ENCODE measurements at regions not wholly inside any gene's neighbourhood (a gene's known extent, or its start where the extent isn't known, plus 50 kb on each side); places are given as distances from the start of the nearest gene placed in this dataset.

DNA sequence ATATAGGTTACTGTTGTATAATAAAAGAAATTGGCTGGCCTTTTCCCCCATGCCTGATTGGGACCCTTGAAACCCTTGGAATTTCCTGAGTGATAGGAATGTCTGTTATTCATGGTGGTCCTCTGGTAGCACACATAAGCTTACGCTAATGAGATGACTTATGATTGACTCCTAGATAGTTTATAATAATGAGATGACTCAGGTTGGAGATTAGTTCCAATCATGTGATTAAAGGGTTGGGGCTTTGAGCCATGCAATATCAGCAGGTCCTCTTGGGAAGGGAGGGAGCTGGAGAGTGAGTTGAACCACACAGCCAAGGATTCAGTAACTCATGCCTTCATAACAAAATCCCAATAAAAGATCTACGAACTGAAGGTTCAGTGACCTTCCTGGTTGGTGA, 407.6 kb upstream of the MANEA start:
- H3K4me3 Mint-ChIP-seq = no peak overlapping the region

DNA sequence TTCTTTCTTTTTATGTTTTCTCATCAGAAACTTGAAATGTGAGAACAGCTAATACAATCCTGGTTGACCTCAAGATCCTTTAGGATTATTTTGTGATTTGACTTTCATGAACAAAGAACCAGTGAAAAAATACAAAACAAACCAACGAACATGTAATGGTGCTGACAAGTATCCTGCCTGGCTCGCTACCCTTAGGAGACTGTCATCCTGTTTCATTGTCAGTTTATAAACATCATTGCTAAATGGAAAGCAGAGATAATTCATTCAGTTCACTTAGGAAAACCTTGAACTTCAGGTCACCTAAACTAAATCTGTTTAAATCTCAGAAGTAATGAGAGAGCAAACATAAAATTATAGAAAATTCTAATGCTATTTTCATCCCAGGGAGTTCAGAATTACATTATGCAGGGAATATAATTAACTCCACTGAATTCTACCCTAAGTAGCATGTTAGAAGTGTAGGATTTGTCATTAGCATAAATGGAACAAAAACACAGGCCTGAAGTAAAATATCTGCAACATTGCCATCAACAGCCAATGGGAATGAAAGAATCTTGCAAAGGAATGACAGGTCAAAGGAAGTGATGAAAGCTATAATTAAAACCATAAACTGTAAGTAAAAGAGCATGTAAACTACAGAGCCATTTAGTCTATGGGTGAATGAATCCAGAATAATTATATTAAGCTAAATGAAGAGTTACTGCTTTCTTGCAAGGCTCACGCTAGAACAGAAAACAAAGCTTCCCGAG, 401.2 kb upstream of the MANEA start:
- Mint-ChIP-seq H3K9me3 (no peaks in the 10 kb centered on the region), H3K36me3 (no peaks in the 10 kb centered on the region), H3K4me1 (peaks cover 5% of the 10 kb centered on the region), H3K27ac (no peak overlapping the region), H3K4me3 (no peak overlapping the region), H3K27me3 (ENCODE audit: insufficient read depth, low read depth) (no peaks in the 10 kb centered on the region)
- Histone ChIP-seq H3K79me2 (ENCODE audit: low read depth) (no peaks in the 10 kb centered on the region), H3K4me1 (no peaks in the 10 kb centered on the region), H2AFZ (replicated peaks) (no peak overlapping the region), H3K4me3 (no peak overlapping the region), H3F3A (ENCODE audit: low read depth) (no peaks in the 10 kb centered on the region), H3K4me2 (no peak overlapping the region), H3K27me3 (no peaks in the 10 kb centered on the region), H3K36me3 (no peaks in the 10 kb centered on the region), H3K9ac (no peak overlapping the region), H4K20me1 (ENCODE audit: low read depth) (no peaks in the 10 kb centered on the region), H3K27ac (no peak overlapping the region), H3K9me3 (ENCODE audit: low read depth) (no peaks in the 10 kb centered on the region)
- TF ChIP-seq EZH2phosphoT487 (IDR thresholded peaks at IDR 0.05) (no peak), EZH2 (IDR thresholded peaks at IDR 0.05) (no peak)
- TF ChIP-seq, protein P1, sequence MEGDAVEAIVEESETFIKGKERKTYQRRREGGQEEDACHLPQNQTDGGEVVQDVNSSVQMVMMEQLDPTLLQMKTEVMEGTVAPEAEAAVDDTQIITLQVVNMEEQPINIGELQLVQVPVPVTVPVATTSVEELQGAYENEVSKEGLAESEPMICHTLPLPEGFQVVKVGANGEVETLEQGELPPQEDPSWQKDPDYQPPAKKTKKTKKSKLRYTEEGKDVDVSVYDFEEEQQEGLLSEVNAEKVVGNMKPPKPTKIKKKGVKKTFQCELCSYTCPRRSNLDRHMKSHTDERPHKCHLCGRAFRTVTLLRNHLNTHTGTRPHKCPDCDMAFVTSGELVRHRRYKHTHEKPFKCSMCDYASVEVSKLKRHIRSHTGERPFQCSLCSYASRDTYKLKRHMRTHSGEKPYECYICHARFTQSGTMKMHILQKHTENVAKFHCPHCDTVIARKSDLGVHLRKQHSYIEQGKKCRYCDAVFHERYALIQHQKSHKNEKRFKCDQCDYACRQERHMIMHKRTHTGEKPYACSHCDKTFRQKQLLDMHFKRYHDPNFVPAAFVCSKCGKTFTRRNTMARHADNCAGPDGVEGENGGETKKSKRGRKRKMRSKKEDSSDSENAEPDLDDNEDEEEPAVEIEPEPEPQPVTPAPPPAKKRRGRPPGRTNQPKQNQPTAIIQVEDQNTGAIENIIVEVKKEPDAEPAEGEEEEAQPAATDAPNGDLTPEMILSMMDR (IDR thresholded peaks at IDR 0.05) = no peak
- no peak for DNase-seq (ENCODE audit: low spot score)

More for the DNA sequence above, 407.6 kb upstream of the MANEA start:
- no peak overlapping the region for H3K9ac ChIP-seq
- no peak overlapping the region for H3K4me3 ChIP-seq
- H3K79me2 ChIP-seq (ENCODE audit: low read depth) = no peaks in the 10 kb centered on the region
- TF ChIP-seq EZH2phosphoT487 (IDR thresholded peaks at IDR 0.05) (no peak), EZH2 (IDR thresholded peaks at IDR 0.05) (no peak)
- TF ChIP-seq, protein P1 (IDR thresholded peaks at IDR 0.05) = no peak
- no peaks in the 10 kb centered on the region for H3K9me3 ChIP-seq (ENCODE audit: low read depth)
- no peaks in the 10 kb centered on the region for H3K4me1 ChIP-seq
- H3K4me1 Mint-ChIP-seq = peaks cover 4% of the 10 kb centered on the region
- H4K20me1 ChIP-seq (ENCODE audit: low read depth) = no peaks in the 10 kb centered on the region
- DNase-seq (ENCODE audit: low spot score) = no peak
- H3K27ac Mint-ChIP-seq = no peak overlapping the region
- no peaks in the 10 kb centered on the region for H3K27me3 Mint-ChIP-seq (ENCODE audit: insufficient read depth, low read depth)
- no peaks in the 10 kb centered on the region for H3F3A ChIP-seq (ENCODE audit: low read depth)
- H3K9me3 Mint-ChIP-seq = no peaks in the 10 kb centered on the region
- no peaks in the 10 kb centered on the region for H3K36me3 Mint-ChIP-seq
- no peaks in the 10 kb centered on the region for H3K27me3 ChIP-seq
- H3K4me2 ChIP-seq = no peak overlapping the region
- no peak overlapping the region for H2AFZ ChIP-seq (replicated peaks)
- H3K36me3 ChIP-seq = no peaks in the 10 kb centered on the region
- H3K27ac ChIP-seq = no peak overlapping the region

DNA sequence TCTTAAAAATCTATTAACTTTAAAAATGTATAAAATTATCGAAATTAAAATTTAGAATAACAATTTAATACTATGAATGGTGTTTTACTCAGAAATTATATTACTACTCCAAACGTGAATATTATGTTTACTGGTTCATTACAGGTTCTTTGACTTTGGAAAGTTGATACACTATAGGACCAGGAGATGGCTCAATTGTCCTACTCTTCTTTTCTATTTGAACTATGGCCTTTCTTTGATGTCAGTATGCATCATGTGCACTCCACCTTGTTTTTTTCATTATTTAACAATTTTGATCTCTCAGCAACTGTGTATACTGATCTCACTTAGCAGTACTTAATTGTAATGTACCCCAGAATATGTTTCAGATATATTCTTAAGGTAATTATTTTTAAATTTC, 391.5 kb upstream of the MANEA start:
- no peaks in the 10 kb centered on the region for H3K27me3 ChIP-seq
- peaks cover 2% of the 10 kb centered on the region for H3K27me3 Mint-ChIP-seq (ENCODE audit: insufficient read depth, low read depth)
- no peak overlapping the region for H3K27ac Mint-ChIP-seq
- H3K9me3 Mint-ChIP-seq = no peaks in the 10 kb centered on the region
- no peaks in the 10 kb centered on the region for H3K9me3 ChIP-seq (ENCODE audit: low read depth)
- no peaks in the 10 kb centered on the region for H3K36me3 Mint-ChIP-seq
- no peaks in the 10 kb centered on the region for H3K79me2 ChIP-seq (ENCODE audit: low read depth)
- no peak overlapping the region for H3K4me3 ChIP-seq
- peaks cover 6% of the 10 kb centered on the region for H3K4me1 Mint-ChIP-seq
- H3K27ac ChIP-seq = no peak overlapping the region
- no peaks in the 10 kb centered on the region for H4K20me1 ChIP-seq (ENCODE audit: low read depth)
- TF ChIP-seq, protein P1 (IDR thresholded peaks at IDR 0.05) = peak; percentile 11
- no peak for TF ChIP-seq EZH2phosphoT487 (IDR thresholded peaks at IDR 0.05)
- no peaks in the 10 kb centered on the region for H3F3A ChIP-seq (ENCODE audit: low read depth)
- H3K4me3 Mint-ChIP-seq = no peak overlapping the region
- no peak overlapping the region for H3K9ac ChIP-seq
- H3K4me1 ChIP-seq = no peaks in the 10 kb centered on the region
- H3K36me3 ChIP-seq = no peaks in the 10 kb centered on the region
- no peak overlapping the region for H2AFZ ChIP-seq (replicated peaks)
- no peak for DNase-seq (ENCODE audit: low spot score)
- no peak overlapping the region for H3K4me2 ChIP-seq

Data from neural progenitor cell (in vitro differentiated cells).